ENCODE measurements at regions not wholly inside any gene's neighbourhood (a gene's known extent, or its start where the extent isn't known, plus 50 kb on each side); places are given as distances from the start of the nearest gene placed in this dataset.
"Not testable (repeated sequence)": the region's sequence is repeated elsewhere in the genome, so short reads cannot be mapped to it uniquely, and the experiment has no call there.

- no peaks in the 10 kb centered on the region for H3K27me3 ChIP-seq (ENCODE audit: insufficient read depth, low read length)
- no peak overlapping the region for H2BK5ac ChIP-seq (ENCODE audit: low read depth, low read length, poor library complexity)
- no peak overlapping the region for H3K23ac ChIP-seq (ENCODE audit: low read length)
- H2BK120ac ChIP-seq (ENCODE audit: insufficient read depth, low read length, poor library complexity) = no peak overlapping the region
- no peak overlapping the region for H4K12ac ChIP-seq (ENCODE audit: low read depth, low read length)
- no CpG with 5 or more reads among the region's 3 CpGs for WGBS (ENCODE audit: extremely low coverage, insufficient coverage, insufficient read length)
- H3K27ac ChIP-seq (ENCODE audit: low read depth, low read length) = no peak overlapping the region
- H3K79me2 ChIP-seq (ENCODE audit: control insufficient read depth, insufficient read depth, low read length, poor library complexity) = no peaks in the 10 kb centered on the region
- H2BK12ac ChIP-seq (ENCODE audit: low read length) = no peak overlapping the region
- H4K8ac ChIP-seq (ENCODE audit: low read depth, low read length) = no peak overlapping the region
- no peaks in the 10 kb centered on the region for H3K36me3 ChIP-seq (ENCODE audit: control insufficient read depth in 1 of 2, insufficient read depth in 2 of 2, low read length in 2 of 2)
- no peak overlapping the region for H3K14ac ChIP-seq (ENCODE audit: low read length)
- no peak overlapping the region for H3K4ac ChIP-seq (ENCODE audit: low read depth, low read length)
- no peak overlapping the region for H4K91ac ChIP-seq (ENCODE audit: low read depth, low read length)
- no peak overlapping the region for H3K9ac ChIP-seq (ENCODE audit: low read length)
- H3K79me1 ChIP-seq (ENCODE audit: low read length) = no peaks in the 10 kb centered on the region
- H3K18ac ChIP-seq (ENCODE audit: low read length) = no peak overlapping the region
- H3K4me1 ChIP-seq (ENCODE audit: control insufficient read depth in 1 of 2, insufficient read depth in 2 of 2, low read length in 2 of 2) = no peaks in the 10 kb centered on the region
- no peak overlapping the region for H3K4me2 ChIP-seq (ENCODE audit: low read length)
- no peak overlapping the region for H2AK5ac ChIP-seq (ENCODE audit: low read length)
- no peak overlapping the region for H3K4me3 ChIP-seq (ENCODE audit: low read depth, low read length)
- no peak for DNase-seq
- H3K9me3 ChIP-seq (ENCODE audit: insufficient read depth, low read depth, low read length) = no peaks in the 10 kb centered on the region
- no peak overlapping the region for H2AFZ ChIP-seq (ENCODE audit: insufficient read depth, low read length, poor library complexity)
Observed at GRCh38 chr2:8380566-8380965, 301.3 kb upstream of the ID2 start.

- H3K79me1 ChIP-seq (ENCODE audit: low read length) = no peaks in the 10 kb centered on the region
- no peak overlapping the region for H4K8ac ChIP-seq (ENCODE audit: low read depth, low read length)
- no peak overlapping the region for H4K91ac ChIP-seq (ENCODE audit: low read depth, low read length)
- DNase-seq = no peak
- no peak overlapping the region for H2BK120ac ChIP-seq (ENCODE audit: insufficient read depth, low read length, poor library complexity)
- H3K4ac ChIP-seq (ENCODE audit: low read depth, low read length) = no peak overlapping the region
- no peaks in the 10 kb centered on the region for H3K79me2 ChIP-seq (ENCODE audit: control insufficient read depth, insufficient read depth, low read length, poor library complexity)
- H2BK5ac ChIP-seq (ENCODE audit: low read depth, low read length, poor library complexity) = no peak overlapping the region
- H2AFZ ChIP-seq (ENCODE audit: insufficient read depth, low read length, poor library complexity) = no peak overlapping the region
- H3K27me3 ChIP-seq (ENCODE audit: insufficient read depth, low read length) = no peaks in the 10 kb centered on the region
- H3K23ac ChIP-seq (ENCODE audit: low read length) = no peak overlapping the region
- H3K4me1 ChIP-seq (ENCODE audit: control insufficient read depth in 1 of 2, insufficient read depth in 2 of 2, low read length in 2 of 2) = no peaks in the 10 kb centered on the region
- H3K18ac ChIP-seq (ENCODE audit: low read length) = no peak overlapping the region
- no peak overlapping the region for H3K4me3 ChIP-seq (ENCODE audit: low read depth, low read length)
- H4K12ac ChIP-seq (ENCODE audit: low read depth, low read length) = no peak overlapping the region
- H3K9me3 ChIP-seq (ENCODE audit: insufficient read depth, low read depth, low read length) = no peaks in the 10 kb centered on the region
- no peak overlapping the region for H3K14ac ChIP-seq (ENCODE audit: low read length)
- H3K4me2 ChIP-seq (ENCODE audit: low read length) = no peak overlapping the region
- no peaks in the 10 kb centered on the region for H3K36me3 ChIP-seq (ENCODE audit: control insufficient read depth in 1 of 2, insufficient read depth in 2 of 2, low read length in 2 of 2)
- no peak overlapping the region for H3K27ac ChIP-seq (ENCODE audit: low read depth, low read length)
- H2BK12ac ChIP-seq (ENCODE audit: low read length) = no peak overlapping the region
- WGBS (ENCODE audit: extremely low coverage, insufficient coverage, insufficient read length) = no CpG with 5 or more reads among the region's 4 CpGs
- no peak overlapping the region for H3K9ac ChIP-seq (ENCODE audit: low read length)
- no peak overlapping the region for H2AK5ac ChIP-seq (ENCODE audit: low read length)
Observed at GRCh38 chr2:8382485-8382884, 299.4 kb upstream of the ID2 start.

GRCh38 chr2:8386748-8387147 lies 295.1 kb upstream of the ID2 start:
- not testable (repeated sequence) for H4K8ac ChIP-seq (ENCODE audit: low read depth, low read length); H3K27ac ChIP-seq (ENCODE audit: low read depth, low read length); H3K4me2 ChIP-seq (ENCODE audit: low read length); H2AK5ac ChIP-seq (ENCODE audit: low read length); H2AFZ ChIP-seq (ENCODE audit: insufficient read depth, low read length, poor library complexity); DNase-seq; H3K9me3 ChIP-seq (ENCODE audit: insufficient read depth, low read depth, low read length); H3K18ac ChIP-seq (ENCODE audit: low read length); H3K36me3 ChIP-seq (ENCODE audit: control insufficient read depth in 1 of 2, insufficient read depth in 2 of 2, low read length in 2 of 2); H3K79me2 ChIP-seq (ENCODE audit: control insufficient read depth, insufficient read depth, low read length, poor library complexity); H3K9ac ChIP-seq (ENCODE audit: low read length); H3K27me3 ChIP-seq (ENCODE audit: insufficient read depth, low read length); H3K79me1 ChIP-seq (ENCODE audit: low read length); H3K23ac ChIP-seq (ENCODE audit: low read length); H4K91ac ChIP-seq (ENCODE audit: low read depth, low read length); H2BK12ac ChIP-seq (ENCODE audit: low read length); H3K4me3 ChIP-seq (ENCODE audit: low read depth, low read length); H2BK120ac ChIP-seq (ENCODE audit: insufficient read depth, low read length, poor library complexity); H3K4me1 ChIP-seq (ENCODE audit: control insufficient read depth in 1 of 2, insufficient read depth in 2 of 2, low read length in 2 of 2); H2BK5ac ChIP-seq (ENCODE audit: low read depth, low read length, poor library complexity); H4K12ac ChIP-seq (ENCODE audit: low read depth, low read length); H3K4ac ChIP-seq (ENCODE audit: low read depth, low read length); H3K14ac ChIP-seq (ENCODE audit: low read length)
- no CpG with 5 or more reads among the region's 10 CpGs for WGBS (ENCODE audit: extremely low coverage, insufficient coverage, insufficient read length)

- no peak overlapping the region for H2AK5ac ChIP-seq (ENCODE audit: low read length)
- no peak overlapping the region for H3K18ac ChIP-seq (ENCODE audit: low read length)
- no peak overlapping the region for H2BK120ac ChIP-seq (ENCODE audit: insufficient read depth, low read length, poor library complexity)
- no peak overlapping the region for H2BK12ac ChIP-seq (ENCODE audit: low read length)
- no peaks in the 10 kb centered on the region for H3K79me2 ChIP-seq (ENCODE audit: control insufficient read depth, insufficient read depth, low read length, poor library complexity)
- no peak overlapping the region for H4K91ac ChIP-seq (ENCODE audit: low read depth, low read length)
- H3K4me1 ChIP-seq (ENCODE audit: control insufficient read depth in 1 of 2, insufficient read depth in 2 of 2, low read length in 2 of 2) = no peaks in the 10 kb centered on the region
- no peak overlapping the region for H3K23ac ChIP-seq (ENCODE audit: low read length)
- no peak overlapping the region for H3K9ac ChIP-seq (ENCODE audit: low read length)
- DNase-seq = no peak
- no peak overlapping the region for H3K4ac ChIP-seq (ENCODE audit: low read depth, low read length)
- no CpG with 5 or more reads among the region's 2 CpGs for WGBS (ENCODE audit: extremely low coverage, insufficient coverage, insufficient read length)
- H3K27ac ChIP-seq (ENCODE audit: low read depth, low read length) = no peak overlapping the region
- H3K36me3 ChIP-seq (ENCODE audit: control insufficient read depth in 1 of 2, insufficient read depth in 2 of 2, low read length in 2 of 2) = no peaks in the 10 kb centered on the region
- no peak overlapping the region for H4K8ac ChIP-seq (ENCODE audit: low read depth, low read length)
- no peak overlapping the region for H2AFZ ChIP-seq (ENCODE audit: insufficient read depth, low read length, poor library complexity)
- H2BK5ac ChIP-seq (ENCODE audit: low read depth, low read length, poor library complexity) = no peak overlapping the region
- no peaks in the 10 kb centered on the region for H3K27me3 ChIP-seq (ENCODE audit: insufficient read depth, low read length)
- H3K79me1 ChIP-seq (ENCODE audit: low read length) = no peaks in the 10 kb centered on the region
- no peak overlapping the region for H3K4me2 ChIP-seq (ENCODE audit: low read length)
- no peak overlapping the region for H3K4me3 ChIP-seq (ENCODE audit: low read depth, low read length)
- H3K14ac ChIP-seq (ENCODE audit: low read length) = no peak overlapping the region
- no peaks in the 10 kb centered on the region for H3K9me3 ChIP-seq (ENCODE audit: insufficient read depth, low read depth, low read length)
- no peak overlapping the region for H4K12ac ChIP-seq (ENCODE audit: low read depth, low read length)
Observed at GRCh38 chr2:8388781-8389180, 293.1 kb upstream of the ID2 start.

All from trophoblast cell (in vitro differentiated cells and primary cell).